NCI-H526 treated with DMSO at 0.1 percent for 48 hours (cell line): ENCODE measurements at regions not wholly inside any gene's neighbourhood (a gene's known extent, or its start where the extent isn't known, plus 50 kb on each side); places are given as distances from the start of the nearest gene placed in this dataset.

ENCODE experiments used
- DNase-seq: peaks from one replicate; lab custom pipeline; 2025; lab: John Stamatoyannopoulos, UW

- no peak for DNase-seq
These were observed 81.5 kb upstream of the SORBS2 start for GRCh38 chr4:185893500-185893899.

GRCh38 chr4:185894481-185894880 is 82.5 kb upstream of the SORBS2 start:
- DNase-seq = no peak

- DNase-seq = no peak
These were observed 83.4 kb upstream of the SORBS2 start for GRCh38 chr4:185895351-185895750.

GRCh38 chr4:185895866-185896265 is 83.9 kb upstream of the SORBS2 start:
- DNase-seq = no peak

- no peak for DNase-seq
These were observed 85.0 kb upstream of the SORBS2 start for GRCh38 chr4:185896817-185897488.

- peak; percentile 18 for DNase-seq
These were observed 86.4 kb upstream of the SORBS2 start for GRCh38 chr4:185898413-185898812.

GRCh38 chr4:185899833-185900232 is 87.8 kb upstream of the SORBS2 start:
- DNase-seq = no peak

- no peak for DNase-seq
These were observed 90.7 kb upstream of the SORBS2 start for GRCh38 chr4:185902654-185903053.

GRCh38 chr4:185903205-185903604 is 91.2 kb upstream of the SORBS2 start:
- no peak for DNase-seq

- DNase-seq = no peak
These were observed 92.4 kb upstream of the SORBS2 start for GRCh38 chr4:185904381-185904780.

- no peak for DNase-seq
These were observed 98.0 kb upstream of the SORBS2 start for GRCh38 chr4:185909972-185910371.

GRCh38 chr4:185911556-185912064 is 99.6 kb upstream of the SORBS2 start:
- no peak for DNase-seq

GRCh38 chr4:185912779-185913178 is 100.8 kb upstream of the SORBS2 start:
- no peak for DNase-seq

GRCh38 chr4:185914583-185915199 is 102.7 kb upstream of the SORBS2 start:
- DNase-seq = no peak

GRCh38 chr4:185915271-185915670 is 103.3 kb upstream of the SORBS2 start:
- DNase-seq = no peak

GRCh38 chr4:185915817-185916216 is 103.8 kb upstream of the SORBS2 start:
- no peak for DNase-seq

GRCh38 chr4:185916231-185916630 is 104.2 kb upstream of the SORBS2 start:
- no peak for DNase-seq

- no peak for DNase-seq
These were observed 104.7 kb upstream of the SORBS2 start for GRCh38 chr4:185916683-185917082.

- DNase-seq = no peak
These were observed 107.1 kb upstream of the SORBS2 start for GRCh38 chr4:185919107-185919506.

GRCh38 chr4:185920171-185920570 is 108.2 kb upstream of the SORBS2 start:
- DNase-seq = no peak

GRCh38 chr4:185920691-185921260 is 108.8 kb upstream of the SORBS2 start:
- no peak for DNase-seq

GRCh38 chr4:185921583-185922555 is 109.9 kb upstream of the SORBS2 start:
- DNase-seq = no peak
